IMR-90 (cell line): ENCODE measurements at regions not wholly inside any gene's neighbourhood (a gene's known extent, or its start where the extent isn't known, plus 50 kb on each side); places are given as distances from the start of the nearest gene placed in this dataset.
"Not testable (repeated sequence)": the region's sequence is repeated elsewhere in the genome, so short reads cannot be mapped to it uniquely, and the experiment has no call there.

Source experiments
- CEBPB ChIP-seq: IDR thresholded peaks from 2 replicates; pipeline ENCODE4 v1.6.1; 2012; ENCODE audit warnings: low read depth, low read length, improper control_type of control experiment
- CTCF ChIP-seq: conservative IDR thresholded peaks from 2 replicates; pipeline ENCODE4 v1.5.1; 2012; ENCODE audit warnings: mild to moderate bottlenecking, low read depth, low read length, improper control_type of control experiment
- MAFK ChIP-seq: IDR thresholded peaks from 2 replicates; pipeline ENCODE4 v1.6.1; 2012; ENCODE audit warnings: low read depth, low read length, improper control_type of control experiment
- MAZ ChIP-seq: IDR thresholded peaks from 2 replicates; pipeline ENCODE4 v1.6.1; 2012; ENCODE audit warnings: low read depth, mild to moderate bottlenecking, low read length, improper control_type of control experiment, moderate library complexity, borderline replicate concordance
- POLR2A ChIP-seq: IDR thresholded peaks from 2 replicates; pipeline ENCODE4 v1.6.1; 2012; ENCODE audit warnings: mild to moderate bottlenecking, low read depth, low read length
- RAD21 ChIP-seq: IDR thresholded peaks from 2 replicates; pipeline ENCODE4 v1.6.1; 2012; ENCODE audit warnings: low read length, improper control_type of control experiment
- RCOR1 ChIP-seq: IDR thresholded peaks from 2 replicates; pipeline ENCODE4 v1.6.1; 2012; ENCODE audit warnings: mild to moderate bottlenecking, low read length, improper control_type of control experiment; ENCODE audit not compliant: insufficient replicate concordance
- SMC3 ChIP-seq: fragments of 150-350 bp; IDR thresholded peaks from 2 replicates; pipeline ENCODE4 v1.6.1; 2016; ENCODE audit warnings: low read depth, mild to moderate bottlenecking, antibody characterized with exemption, low read length, moderate library complexity
- USF2 ChIP-seq: fragments of 150-350 bp; IDR thresholded peaks from 2 replicates; pipeline ENCODE4 v1.6.1; 2017; ENCODE audit warnings: mild to moderate bottlenecking, antibody characterized with exemption, low read length, low read depth

GRCh38 chr16:26419458-26419857 lies 647.3 kb upstream of the C16orf82 start:
- not testable (repeated sequence) for TF ChIP-seq CTCF, POLR2A, MAFK, MAZ, USF2, RCOR1, CEBPB, SMC3, RAD21
